ENCODE measurements at regions not wholly inside any gene's neighbourhood (a gene's known extent, or its start where the extent isn't known, plus 50 kb on each side); places are given as distances from the start of the nearest gene placed in this dataset.

- no peak for TF ChIP-seq EZH2 (IDR thresholded peaks at IDR 0.05; ENCODE audit: borderline replicate concordance, low read length)
- no peak for TF ChIP-seq CTCF (IDR thresholded peaks at IDR 0.05; ENCODE audit: low read length)
Measured at GRCh38 chr1:244328476-244328875, 123.2 kb downstream of the ADSS2 start.
